M059J (cell line): ENCODE measurements at regions not wholly inside any gene's neighbourhood (a gene's known extent, or its start where the extent isn't known, plus 50 kb on each side); places are given as distances from the start of the nearest gene placed in this dataset.

ENCODE experiments used
- DNase-seq: peaks from one replicate; pipeline ENCODE4 v3.0.0-alpha.2; 2012; ENCODE audit warnings: low read depth

GRCh38 chr1:222299524-222299923, 248.4 kb downstream of the HHIPL2 start:
- no peak for DNase-seq

- DNase-seq: no peak
These were observed 257.0 kb downstream of the HHIPL2 start for GRCh38 chr1:222290866-222291265.

GRCh38 chr1:222288053-222288452, 259.9 kb downstream of the HHIPL2 start:
- peak; percentile 70 for DNase-seq

GRCh38 chr1:222286011-222286410, 261.9 kb downstream of the HHIPL2 start:
- no peak for DNase-seq

- no peak for DNase-seq
These were observed 262.4 kb downstream of the HHIPL2 start for GRCh38 chr1:222285526-222285925.

- peak; percentile 16 for DNase-seq
These were observed 263.4 kb downstream of the HHIPL2 start for GRCh38 chr1:222284466-222284865.

- DNase-seq: peak; percentile 69
These were observed 264.6 kb downstream of the HHIPL2 start for GRCh38 chr1:222283147-222283768.

- no peak for DNase-seq
These were observed 268.3 kb downstream of the HHIPL2 start for GRCh38 chr1:222279591-222279990.

- no peak for DNase-seq
These were observed 269.4 kb downstream of the HHIPL2 start for GRCh38 chr1:222278501-222278900.

GRCh38 chr1:222275729-222276465, 272.0 kb downstream of the HHIPL2 start:
- no peak for DNase-seq

- DNase-seq: no peak
These were observed 272.7 kb downstream of the HHIPL2 start for GRCh38 chr1:222275001-222275728.

GRCh38 chr1:222266223-222267196, 281.4 kb downstream of the HHIPL2 start:
- no peak for DNase-seq

- no peak for DNase-seq
These were observed 284.1 kb downstream of the HHIPL2 start for GRCh38 chr1:222263791-222264190.

GRCh38 chr1:222257027-222257426, 290.9 kb downstream of the HHIPL2 start:
- no peak for DNase-seq

- no peak for DNase-seq
These were observed 291.8 kb downstream of the HHIPL2 start for GRCh38 chr1:222256058-222256457.

- no peak for DNase-seq
These were observed 295.1 kb downstream of the HHIPL2 start for GRCh38 chr1:222252788-222253187.

- DNase-seq: no peak
These were observed 296.1 kb downstream of the HHIPL2 start for GRCh38 chr1:222251847-222252246.

GRCh38 chr1:222250376-222250775, 297.5 kb downstream of the HHIPL2 start:
- DNase-seq: peak; percentile 12

- no peak for DNase-seq
These were observed 300.0 kb downstream of the HHIPL2 start for GRCh38 chr1:222247811-222248310.

GRCh38 chr1:222247081-222247480, 300.8 kb downstream of the HHIPL2 start:
- no peak for DNase-seq

- DNase-seq: peak; percentile 67
These were observed 304.0 kb downstream of the HHIPL2 start for GRCh38 chr1:222243902-222244301.
